T-helper 17 cell (primary cell): ENCODE measurements at regions not wholly inside any gene's neighbourhood (a gene's known extent, or its start where the extent isn't known, plus 50 kb on each side); places are given as distances from the start of the nearest gene placed in this dataset.

Source experiments
- ATAC-seq: fragments of 150-1000 bp; cut with Tn5 transposase; 2 replicates; pipeline ENCODE4 v1.10.0; 2021; ENCODE audit warnings: mild to moderate bottlenecking, moderate library complexity
- DNase-seq, 3 donors: peaks; one replicate each; pipeline versions ENCODE4 v3.0.0 to v3.0.0-alpha.2; 2020 to 2021
- H3K9me3 ChIP-seq: one replicate; pipeline ENCODE4 v1.7.0; 2013; ENCODE audit warnings: low read length, mild to moderate bottlenecking; ENCODE audit not compliant: control insufficient read depth, poor library complexity, severe bottlenecking
- H3K27ac Mint-ChIP-seq: one replicate; pipeline ENCODE4 v1.8.0; 2022; ENCODE audit warnings: mild to moderate bottlenecking, moderate library complexity, mixed read lengths
- H3K27me3 Mint-ChIP-seq: one replicate; pipeline ENCODE4 v1.8.0; 2022; ENCODE audit warnings: mixed read lengths
- H3K36me3 Mint-ChIP-seq: one replicate; pipeline ENCODE4 v1.8.0; 2022; ENCODE audit warnings: low read depth, mixed read lengths
- H3K4me1 Mint-ChIP-seq: one replicate; pipeline ENCODE4 v1.8.0; 2022; ENCODE audit warnings: mild to moderate bottlenecking, mixed read lengths
- H3K4me3 Mint-ChIP-seq: one replicate; pipeline ENCODE4 v1.8.0; 2022; ENCODE audit warnings: mild to moderate bottlenecking, moderate library complexity, mixed read lengths

DNA sequence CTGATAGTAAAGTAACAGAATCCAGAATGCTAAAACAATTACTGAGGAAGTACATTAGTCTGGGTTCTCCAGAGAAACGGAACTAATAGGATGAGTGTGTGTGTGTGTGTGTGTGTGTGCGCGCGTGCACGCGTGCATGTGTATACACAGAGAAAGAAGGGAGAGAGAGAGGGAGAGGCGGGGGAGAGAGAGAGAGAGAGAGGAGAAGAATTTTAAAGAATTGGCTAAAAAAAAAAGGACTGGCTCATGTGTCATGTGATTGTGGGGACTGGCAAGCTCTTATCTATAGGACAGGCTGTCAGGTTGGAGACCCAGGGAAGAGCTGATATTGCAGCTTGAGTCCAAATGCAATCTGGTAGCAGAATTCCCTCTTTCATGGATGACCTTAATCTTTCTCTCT lies 976.2 kb upstream of the CDH2 start:
- ATAC-seq (no peak), DNase-seq (no peak)
- H3K9me3 ChIP-seq: no peaks in the 10 kb centered on the region
- Mint-ChIP-seq H3K4me3 (no peak overlapping the region), H3K4me1 (no peaks in the 10 kb centered on the region), H3K27ac (no peak overlapping the region), H3K27me3 (no peaks in the 10 kb centered on the region), H3K36me3 (no peaks in the 10 kb centered on the region)

DNA sequence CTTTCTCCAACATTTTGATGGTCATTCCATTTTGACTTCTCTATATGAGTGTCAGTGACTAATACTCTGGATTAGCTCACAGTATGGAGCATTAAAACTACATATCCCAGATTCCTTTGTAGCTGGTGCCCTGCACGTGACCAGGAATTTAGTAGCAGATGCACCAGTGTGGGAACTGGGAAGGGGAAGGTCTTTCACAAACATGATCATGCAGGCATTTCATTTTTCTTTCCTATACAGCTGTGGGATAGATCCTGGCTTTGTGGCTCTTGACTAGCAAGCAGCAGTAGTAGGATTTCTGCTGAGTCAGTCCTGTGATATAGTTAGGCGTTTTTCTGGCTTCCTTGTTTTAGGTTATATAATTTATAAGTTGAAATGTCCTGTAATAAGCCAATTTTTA lies 971.0 kb upstream of the CDH2 start:
- no peaks in the 10 kb centered on the region for H3K9me3 ChIP-seq
- DNase-seq (no peak), ATAC-seq (no peak)
- no peaks in the 10 kb centered on the region for H3K36me3 Mint-ChIP-seq
- no peak overlapping the region for H3K4me3 Mint-ChIP-seq
- no peak overlapping the region for H3K27ac Mint-ChIP-seq
- H3K27me3 Mint-ChIP-seq: no peaks in the 10 kb centered on the region
- H3K4me1 Mint-ChIP-seq: no peaks in the 10 kb centered on the region

DNA sequence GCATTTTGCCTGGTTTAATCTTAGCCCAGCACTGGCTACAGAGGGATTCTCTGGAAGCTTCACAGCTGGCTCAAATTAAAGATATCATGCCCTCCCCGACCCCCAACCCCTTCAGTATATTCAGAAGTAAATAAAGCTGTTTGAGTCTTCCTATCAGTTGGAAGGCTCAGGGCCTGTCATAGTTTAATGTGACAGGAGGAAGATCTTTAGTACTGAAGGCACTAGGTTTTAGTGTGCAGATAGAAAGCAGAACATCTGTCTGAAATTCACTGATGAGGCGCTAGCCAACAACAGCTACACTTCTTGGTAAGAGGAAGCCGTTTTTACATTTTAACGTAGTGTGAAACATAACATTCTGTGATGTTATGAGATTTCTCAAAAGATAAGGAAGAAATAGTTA lies 969.1 kb upstream of the CDH2 start:
- H3K27me3 Mint-ChIP-seq: no peaks in the 10 kb centered on the region
- no peaks in the 10 kb centered on the region for H3K36me3 Mint-ChIP-seq
- no peaks in the 10 kb centered on the region for H3K4me1 Mint-ChIP-seq
- DNase-seq (no peak), ATAC-seq (no peak)
- peaks cover 2% of the 10 kb centered on the region for H3K9me3 ChIP-seq
- no peak overlapping the region for H3K4me3 Mint-ChIP-seq
- no peak overlapping the region for H3K27ac Mint-ChIP-seq

- DNase-seq (no peak), ATAC-seq (no peak)
- H3K4me3 Mint-ChIP-seq: no peak overlapping the region
- peaks cover 2% of the 10 kb centered on the region for H3K9me3 ChIP-seq
- H3K27ac Mint-ChIP-seq: no peak overlapping the region
- no peaks in the 10 kb centered on the region for H3K4me1 Mint-ChIP-seq
- no peaks in the 10 kb centered on the region for H3K36me3 Mint-ChIP-seq
- H3K27me3 Mint-ChIP-seq: no peaks in the 10 kb centered on the region
These were observed 963.7 kb upstream of the CDH2 start for GRCh38 chr18:29140590-29140989.

DNA sequence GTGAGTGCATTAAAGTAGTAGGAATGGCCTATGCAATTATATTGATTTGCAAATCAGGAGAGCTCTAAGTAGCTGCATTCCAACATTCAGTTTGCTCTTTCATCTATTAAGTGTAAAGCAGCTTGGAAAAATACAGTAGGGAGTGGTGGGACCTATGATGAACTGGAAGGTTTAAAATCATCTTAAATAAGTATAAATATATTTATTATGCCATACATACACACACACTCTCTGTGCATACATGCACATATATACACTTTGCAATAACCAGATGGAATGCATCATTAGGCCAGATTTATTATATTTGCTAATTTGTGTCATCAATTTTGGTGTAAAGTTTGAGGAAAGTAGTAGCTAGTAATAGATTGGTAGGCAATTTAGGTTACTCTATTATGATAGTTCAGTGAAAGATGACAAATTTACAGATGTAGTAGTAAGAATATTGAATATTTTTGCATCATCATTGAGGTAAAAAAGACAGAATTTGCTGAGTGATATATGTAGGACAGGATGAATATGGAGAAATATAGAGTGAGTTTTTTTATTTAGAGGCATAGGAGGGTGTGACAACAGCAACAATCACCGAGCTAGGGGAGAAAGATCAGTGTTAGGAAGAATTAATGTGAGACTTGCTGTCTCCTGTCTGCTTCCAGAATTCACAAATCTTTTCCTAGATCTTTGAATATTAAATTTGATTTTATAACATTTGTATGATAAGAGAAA lies 961.0 kb upstream of the CDH2 start:
- Mint-ChIP-seq H3K27me3 (no peaks in the 10 kb centered on the region), H3K27ac (no peak overlapping the region), H3K36me3 (no peaks in the 10 kb centered on the region), H3K4me1 (no peaks in the 10 kb centered on the region), H3K4me3 (no peak overlapping the region)
- H3K9me3 ChIP-seq: peaks cover 2% of the 10 kb centered on the region
- ATAC-seq (no peak), DNase-seq (no peak)

GRCh38 chr18:29123706-29124530 lies 947.0 kb upstream of the CDH2 start:
- H3K27me3 Mint-ChIP-seq: no peaks in the 10 kb centered on the region
- H3K4me1 Mint-ChIP-seq: no peaks in the 10 kb centered on the region
- H3K36me3 Mint-ChIP-seq: no peaks in the 10 kb centered on the region
- H3K9me3 ChIP-seq: no peaks in the 10 kb centered on the region
- DNase-seq (no peak), ATAC-seq (no peak)
- no peak overlapping the region for H3K4me3 Mint-ChIP-seq
- no peak overlapping the region for H3K27ac Mint-ChIP-seq

DNA sequence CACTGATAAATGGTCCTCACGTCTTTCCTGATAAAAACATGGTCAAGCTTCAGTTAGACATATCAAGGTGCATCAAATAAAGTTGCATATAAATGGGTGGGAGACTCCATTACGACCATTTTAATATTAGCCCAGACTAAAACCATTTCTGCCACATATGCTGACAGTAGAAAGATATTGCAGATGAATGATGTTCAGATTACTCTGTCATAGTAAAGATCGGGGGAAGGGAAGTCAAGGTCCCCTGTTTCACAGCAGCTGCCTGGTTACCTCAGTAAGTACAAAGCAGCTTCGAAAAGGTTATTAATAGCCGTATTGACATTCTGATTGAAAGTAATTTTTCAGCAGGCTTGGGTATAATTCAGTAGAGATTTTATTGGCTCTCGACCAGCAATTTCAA lies 927.7 kb upstream of the CDH2 start:
- Mint-ChIP-seq H3K4me3 (no peak overlapping the region), H3K27me3 (no peaks in the 10 kb centered on the region), H3K4me1 (no peaks in the 10 kb centered on the region), H3K27ac (no peak overlapping the region), H3K36me3 (no peaks in the 10 kb centered on the region)
- DNase-seq (no peak), ATAC-seq (no peak)
- H3K9me3 ChIP-seq: no peaks in the 10 kb centered on the region

GRCh38 chr18:29104227-29104626 lies 927.3 kb upstream of the CDH2 start:
- no peaks in the 10 kb centered on the region for H3K9me3 ChIP-seq
- no peaks in the 10 kb centered on the region for H3K36me3 Mint-ChIP-seq
- H3K4me1 Mint-ChIP-seq: no peaks in the 10 kb centered on the region
- no peak for ATAC-seq
- H3K27ac Mint-ChIP-seq: no peak overlapping the region
- H3K4me3 Mint-ChIP-seq: no peak overlapping the region
- no peaks in the 10 kb centered on the region for H3K27me3 Mint-ChIP-seq
- DNase-seq: no peak

- DNase-seq (no peak), ATAC-seq (no peak)
- Mint-ChIP-seq H3K27me3 (no peaks in the 10 kb centered on the region), H3K4me1 (no peaks in the 10 kb centered on the region), H3K27ac (no peak overlapping the region), H3K36me3 (no peaks in the 10 kb centered on the region), H3K4me3 (no peak overlapping the region)
- no peaks in the 10 kb centered on the region for H3K9me3 ChIP-seq
These were observed 919.3 kb upstream of the CDH2 start for GRCh38 chr18:29096079-29096770.

GRCh38 chr18:29087616-29088246 lies 910.8 kb upstream of the CDH2 start:
- Mint-ChIP-seq H3K27ac (no peak overlapping the region), H3K36me3 (no peaks in the 10 kb centered on the region), H3K4me1 (no peaks in the 10 kb centered on the region), H3K27me3 (no peaks in the 10 kb centered on the region), H3K4me3 (no peak overlapping the region)
- no peaks in the 10 kb centered on the region for H3K9me3 ChIP-seq
- no peak for DNase-seq
- ATAC-seq: no peak

DNA sequence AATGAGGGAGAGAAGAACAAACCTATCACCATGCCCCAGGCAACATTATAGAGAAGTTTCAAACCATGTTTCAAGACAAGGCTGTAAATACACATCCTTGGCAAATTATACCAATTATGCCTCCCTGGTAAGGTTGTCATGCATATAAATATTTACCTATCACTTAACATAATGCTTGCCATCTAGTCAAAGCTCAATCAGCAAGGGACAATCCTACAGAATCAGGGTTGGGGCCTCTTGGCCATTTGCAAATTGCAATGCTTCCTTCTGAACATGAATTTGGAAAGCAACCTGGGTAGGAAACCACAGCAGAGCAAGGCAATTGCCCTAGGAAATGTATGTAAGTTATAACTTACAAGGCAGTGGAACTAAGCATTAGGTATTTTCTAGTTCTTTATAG lies 907.2 kb upstream of the CDH2 start:
- DNase-seq: no peak
- ATAC-seq: no peak
- no peaks in the 10 kb centered on the region for H3K4me1 Mint-ChIP-seq
- no peaks in the 10 kb centered on the region for H3K9me3 ChIP-seq
- H3K4me3 Mint-ChIP-seq: no peak overlapping the region
- H3K27me3 Mint-ChIP-seq: no peaks in the 10 kb centered on the region
- no peak overlapping the region for H3K27ac Mint-ChIP-seq
- no peaks in the 10 kb centered on the region for H3K36me3 Mint-ChIP-seq

GRCh38 chr18:29083545-29083944 lies 906.6 kb upstream of the CDH2 start:
- H3K27me3 Mint-ChIP-seq: no peaks in the 10 kb centered on the region
- no peak overlapping the region for H3K4me3 Mint-ChIP-seq
- H3K36me3 Mint-ChIP-seq: no peaks in the 10 kb centered on the region
- DNase-seq (no peak), ATAC-seq (no peak)
- no peaks in the 10 kb centered on the region for H3K9me3 ChIP-seq
- no peaks in the 10 kb centered on the region for H3K4me1 Mint-ChIP-seq
- H3K27ac Mint-ChIP-seq: no peak overlapping the region

- H3K27ac Mint-ChIP-seq: no peak overlapping the region
- ATAC-seq (no peak), DNase-seq (no peak)
- H3K27me3 Mint-ChIP-seq: no peaks in the 10 kb centered on the region
- H3K4me1 Mint-ChIP-seq: no peaks in the 10 kb centered on the region
- H3K9me3 ChIP-seq: no peaks in the 10 kb centered on the region
- no peak overlapping the region for H3K4me3 Mint-ChIP-seq
- no peaks in the 10 kb centered on the region for H3K36me3 Mint-ChIP-seq
These were observed 904.0 kb upstream of the CDH2 start for GRCh38 chr18:29080946-29081345.
